GM12891 (cell line): ENCODE measurements at regions not wholly inside any gene's neighbourhood (a gene's known extent, or its start where the extent isn't known, plus 50 kb on each side); places are given as distances from the start of the nearest gene placed in this dataset.

ENCODE experiments used
- PAX5 ChIP-seq: IDR thresholded peaks from 2 replicates; pipeline ENCODE4 v1.6.1; 2011; ENCODE audit warnings: low read length, moderate library complexity, mild to moderate bottlenecking; ENCODE audit not compliant: insufficient read depth, severe bottlenecking
- POLR2A ChIP-seq: IDR thresholded peaks from 2 replicates; pipeline ENCODE4 v1.6.1; 2011; ENCODE audit warnings: low read depth, low read length, control low read depth
- POLR2AphosphoS5 ChIP-seq: IDR thresholded peaks from 2 replicates; pipeline ENCODE4 v1.6.1; 2011; ENCODE audit warnings: low read depth, low read length, control low read depth
- POU2F2 ChIP-seq: IDR thresholded peaks from 2 replicates; pipeline ENCODE4 v1.6.1; 2011; ENCODE audit warnings: low read depth, mild to moderate bottlenecking, control low read depth, low read length, moderate library complexity
- SPI1 ChIP-seq: IDR thresholded peaks from 2 replicates; pipeline ENCODE4 v1.6.1; 2011; ENCODE audit warnings: low read depth, low read length, control low read depth
- TAF1 ChIP-seq: IDR thresholded peaks from 2 replicates; pipeline ENCODE4 v1.6.1; 2011; ENCODE audit warnings: low read depth, low read length, control low read depth

DNA sequence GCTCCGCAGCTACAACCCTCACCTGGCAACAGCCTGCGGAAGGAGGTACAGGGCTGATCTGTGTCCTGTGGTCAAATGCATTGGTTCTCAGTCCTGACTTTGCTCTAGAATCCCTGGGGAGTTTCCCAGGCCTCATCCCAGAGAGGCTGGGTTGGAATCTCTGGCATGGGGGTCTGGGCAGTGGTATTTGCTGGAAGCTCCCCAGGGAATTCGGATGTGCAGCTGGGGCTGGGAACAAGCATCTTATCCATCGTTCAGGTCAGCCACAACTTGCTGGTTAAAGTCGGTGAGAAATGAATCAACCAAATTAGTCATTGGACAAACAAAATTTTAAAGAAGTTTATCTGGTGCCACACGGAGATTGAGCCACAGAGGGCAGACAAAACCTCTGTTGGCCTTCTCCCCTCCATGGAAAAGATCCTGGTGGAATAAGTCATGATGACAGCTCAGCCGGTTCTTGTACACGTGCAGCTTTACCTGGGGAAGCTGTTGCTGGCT, 231.2 kb downstream of the FOXL1 start:
- TF ChIP-seq POLR2AphosphoS5 (no peak), POLR2A (no peak), TAF1 (no peak), PAX5 (no peak), SPI1 (no peak), POU2F2 (no peak)
